LNCaP clone FGC (cell line): ENCODE measurements at regions not wholly inside any gene's neighbourhood (a gene's known extent, or its start where the extent isn't known, plus 50 kb on each side); places are given as distances from the start of the nearest gene placed in this dataset.

Experiments
- DNase-seq: peaks from one replicate; pipeline ENCODE4 v3.0.0-alpha.2; 2011; ENCODE audit warnings: low read depth
- H3K4me3 ChIP-seq: 2 replicates; pipeline ENCODE4 v1.5.1; 2011; ENCODE audit warnings: mild to moderate bottlenecking, low read depth, low read length, control low read depth
- TF ChIP-seq, protein P1 (sequence below): IDR thresholded peaks from 2 replicates; pipeline ENCODE4 v1.5.1; 2012; ENCODE audit warnings: mild to moderate bottlenecking; ENCODE audit not compliant: control insufficient read depth, insufficient read depth; ENCODE audit errors: extremely low read depth

DNA sequence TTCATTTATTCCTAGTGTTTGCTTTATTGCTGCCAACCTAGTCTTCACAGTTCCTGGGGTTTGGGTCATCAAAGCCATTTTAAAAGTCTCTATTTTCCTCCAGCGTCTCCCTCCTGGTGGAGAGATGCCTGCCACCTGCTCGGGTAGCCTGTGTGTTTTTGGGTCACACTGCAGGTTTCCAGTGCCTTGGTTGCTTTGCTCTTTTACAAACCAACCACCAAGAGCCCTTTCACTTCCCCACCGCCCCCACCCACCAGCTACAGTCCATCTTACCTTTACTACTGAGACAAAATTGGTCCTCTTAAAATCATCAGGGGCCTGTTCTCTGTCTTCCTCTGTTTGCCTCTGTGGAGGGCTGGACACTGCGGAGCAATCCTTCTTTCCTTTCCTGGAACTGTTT is 280.5 kb upstream of the GATB start:
- H3K4me3 ChIP-seq, result no peak overlapping the region
- TF ChIP-seq, protein P1, sequence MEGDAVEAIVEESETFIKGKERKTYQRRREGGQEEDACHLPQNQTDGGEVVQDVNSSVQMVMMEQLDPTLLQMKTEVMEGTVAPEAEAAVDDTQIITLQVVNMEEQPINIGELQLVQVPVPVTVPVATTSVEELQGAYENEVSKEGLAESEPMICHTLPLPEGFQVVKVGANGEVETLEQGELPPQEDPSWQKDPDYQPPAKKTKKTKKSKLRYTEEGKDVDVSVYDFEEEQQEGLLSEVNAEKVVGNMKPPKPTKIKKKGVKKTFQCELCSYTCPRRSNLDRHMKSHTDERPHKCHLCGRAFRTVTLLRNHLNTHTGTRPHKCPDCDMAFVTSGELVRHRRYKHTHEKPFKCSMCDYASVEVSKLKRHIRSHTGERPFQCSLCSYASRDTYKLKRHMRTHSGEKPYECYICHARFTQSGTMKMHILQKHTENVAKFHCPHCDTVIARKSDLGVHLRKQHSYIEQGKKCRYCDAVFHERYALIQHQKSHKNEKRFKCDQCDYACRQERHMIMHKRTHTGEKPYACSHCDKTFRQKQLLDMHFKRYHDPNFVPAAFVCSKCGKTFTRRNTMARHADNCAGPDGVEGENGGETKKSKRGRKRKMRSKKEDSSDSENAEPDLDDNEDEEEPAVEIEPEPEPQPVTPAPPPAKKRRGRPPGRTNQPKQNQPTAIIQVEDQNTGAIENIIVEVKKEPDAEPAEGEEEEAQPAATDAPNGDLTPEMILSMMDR, result no peak
- no peak for DNase-seq

DNA sequence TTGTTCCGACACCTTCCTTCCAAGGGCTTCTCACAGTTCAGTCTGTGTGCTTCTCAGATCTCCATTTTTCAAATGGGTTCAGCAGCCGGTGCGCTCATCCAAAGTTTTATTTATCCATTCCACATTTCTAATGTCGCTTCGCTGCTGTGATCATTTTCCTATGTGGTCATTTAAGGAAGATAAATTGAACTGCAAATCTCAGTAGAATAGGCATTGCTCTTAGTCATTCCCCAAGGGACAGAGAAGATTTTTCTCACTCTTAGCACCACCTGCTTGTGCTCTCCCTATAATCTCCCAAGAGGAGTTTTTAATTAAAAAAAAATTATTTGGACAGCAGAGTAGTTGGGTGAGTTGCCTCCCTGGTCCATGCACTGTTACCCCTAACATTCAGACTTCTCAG is 278.9 kb upstream of the GATB start:
- no peak for DNase-seq
- H3K4me3 ChIP-seq, result no peak overlapping the region
- TF ChIP-seq, protein P1, result no peak

DNA sequence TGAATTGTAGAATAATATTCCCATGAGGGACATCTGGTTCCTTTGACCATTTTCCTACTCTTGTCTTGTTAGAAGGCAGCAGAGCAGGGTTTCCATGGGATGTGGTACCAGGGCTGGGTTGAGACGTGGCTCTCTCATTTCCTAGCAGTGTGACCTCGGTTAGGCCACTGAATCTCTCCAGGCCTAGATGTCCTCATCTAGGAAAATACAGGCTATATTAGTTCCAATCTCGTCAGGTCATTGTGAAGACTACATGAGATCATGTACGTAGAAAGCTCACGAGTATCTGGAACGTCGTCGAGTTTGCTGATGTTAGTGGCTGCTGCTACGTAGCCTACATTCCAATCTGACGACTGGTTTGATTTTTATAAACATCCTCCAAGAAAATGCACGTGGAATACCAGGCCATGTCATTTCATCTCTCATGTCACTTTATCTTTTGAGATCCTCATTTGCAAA is 278.2 kb upstream of the GATB start:
- no peak overlapping the region for H3K4me3 ChIP-seq
- TF ChIP-seq, protein P1, result no peak
- DNase-seq, result no peak

DNA sequence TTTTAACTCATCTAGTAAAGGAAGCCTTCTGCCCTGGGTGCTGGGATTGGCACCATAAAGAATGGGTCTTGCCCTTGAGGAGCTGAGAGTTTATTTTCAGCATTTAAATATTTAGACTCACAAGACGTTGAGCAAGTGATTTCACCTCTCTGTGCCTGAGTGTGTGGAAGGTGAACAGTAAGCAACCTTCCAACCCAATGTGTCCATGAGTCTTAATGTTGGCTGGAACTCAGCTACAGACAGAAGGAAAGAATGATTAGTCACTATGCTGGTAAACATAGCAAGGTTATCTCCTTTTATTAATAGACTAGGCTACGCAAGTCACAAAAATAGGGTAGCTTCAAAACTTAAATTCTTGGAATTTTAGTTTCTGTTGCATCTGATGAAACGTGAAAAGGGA is 277.4 kb upstream of the GATB start:
- TF ChIP-seq, protein P1, result no peak
- no peak overlapping the region for H3K4me3 ChIP-seq
- no peak for DNase-seq

DNA sequence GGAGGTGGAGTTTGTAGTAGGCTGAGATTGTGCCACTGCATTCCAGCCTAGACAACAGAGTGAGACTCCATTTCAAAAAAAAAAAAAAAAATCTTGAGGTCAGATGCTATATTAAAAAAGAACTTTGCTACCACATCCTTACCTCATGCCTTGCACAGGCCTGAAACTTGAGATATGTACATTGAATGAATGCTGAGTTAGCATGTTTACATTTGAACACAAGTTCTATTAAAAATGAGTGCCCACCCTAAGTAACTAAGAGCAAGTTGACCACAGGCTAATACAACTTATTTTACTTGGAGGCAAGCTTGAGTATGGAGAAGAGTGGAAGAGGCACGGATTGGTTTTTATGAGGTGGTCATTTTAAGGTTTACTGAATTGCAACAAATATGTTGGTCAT is 276.6 kb upstream of the GATB start:
- TF ChIP-seq, protein P1, result no peak
- no peak overlapping the region for H3K4me3 ChIP-seq
- DNase-seq, result no peak

DNA sequence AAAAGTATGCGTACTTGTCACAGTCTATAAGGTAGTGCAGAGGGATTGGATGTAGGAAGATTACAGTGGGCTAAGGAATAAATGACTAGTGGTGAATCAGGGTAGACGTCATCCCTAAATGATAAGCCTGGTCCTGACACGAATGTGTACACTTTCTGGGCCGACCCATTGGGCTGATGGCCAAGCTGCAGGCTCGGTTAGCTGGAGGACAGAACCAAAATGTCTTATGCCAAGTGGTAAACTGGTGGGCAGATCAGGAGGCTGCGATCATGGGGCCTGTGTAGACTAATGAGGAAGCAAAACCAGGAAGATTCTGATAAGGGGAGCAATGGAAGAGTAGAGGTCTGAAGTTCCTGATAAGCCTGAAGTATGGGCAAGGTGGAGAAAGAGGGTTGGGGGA is 272.8 kb upstream of the GATB start:
- no peak for DNase-seq
- TF ChIP-seq, protein P1, result no peak
- no peak overlapping the region for H3K4me3 ChIP-seq

DNA sequence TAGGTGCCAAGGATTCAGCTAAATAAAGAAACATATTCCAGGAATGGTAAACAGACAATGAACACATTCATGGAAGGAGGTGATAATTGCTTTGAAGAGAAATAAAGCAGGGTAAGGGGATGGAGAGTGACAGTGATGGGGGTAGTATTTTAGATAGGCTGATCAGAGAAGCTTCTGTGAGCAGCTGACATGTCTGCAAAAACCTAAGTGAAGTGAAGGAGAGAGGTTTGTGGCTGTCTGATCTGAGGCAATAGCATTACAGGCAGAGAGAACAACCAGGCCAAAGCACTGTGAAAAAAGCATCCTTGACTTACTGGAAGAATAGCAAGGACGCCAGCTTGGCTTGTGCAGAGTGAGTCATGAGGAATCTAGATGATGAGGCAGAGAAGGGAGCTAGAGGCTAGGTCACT is 271.9 kb upstream of the GATB start:
- no peak for DNase-seq
- TF ChIP-seq, protein P1, result no peak
- H3K4me3 ChIP-seq, result no peak overlapping the region
